HUES64 (cell line): ENCODE measurements at regions not wholly inside any gene's neighbourhood (a gene's known extent, or its start where the extent isn't known, plus 50 kb on each side); places are given as distances from the start of the nearest gene placed in this dataset.

Experiments
- H3K27ac ChIP-seq: 2 replicates; pipeline ENCODE4 v1.7.0; 2013; ENCODE audit warnings: low read depth, low read length, inconsistent platforms
- H3K27me3 ChIP-seq: 2 replicates; pipeline ENCODE4 v1.6.1; 2013; ENCODE audit warnings: mild to moderate bottlenecking, low read length; ENCODE audit not compliant: insufficient read depth
- H3K36me3 ChIP-seq: 2 replicates; pipeline ENCODE4 v1.6.1; 2013; ENCODE audit warnings: mild to moderate bottlenecking, low read length; ENCODE audit not compliant: insufficient read depth
- H3K4me1 ChIP-seq: 2 replicates; pipeline ENCODE4 v1.6.1; 2013; ENCODE audit warnings: mild to moderate bottlenecking, low read length, moderate library complexity; ENCODE audit not compliant: insufficient read depth
- H3K4me3 ChIP-seq: 2 replicates; pipeline ENCODE4 v1.5.1; 2013; ENCODE audit warnings: mild to moderate bottlenecking, low read length, moderate library complexity
- H3K9ac ChIP-seq: 2 replicates; pipeline ENCODE4 v1.6.1; 2013; ENCODE audit warnings: mild to moderate bottlenecking, low read depth, low read length
- H3K9me3 ChIP-seq: 2 replicates; pipeline ENCODE4 v1.6.1; 2013; ENCODE audit warnings: low read depth, low read length; ENCODE audit not compliant: insufficient read depth
- WGBS: fragments of 150-250, 120-280 bp; methylation state at CpG from one replicate; pipeline ENCODE4 v1.1.7; 2013; ENCODE audit warnings: missing lambda C conversion rate; 5-methylcytosine and 5-hydroxymethylcytosine counted together

DNA sequence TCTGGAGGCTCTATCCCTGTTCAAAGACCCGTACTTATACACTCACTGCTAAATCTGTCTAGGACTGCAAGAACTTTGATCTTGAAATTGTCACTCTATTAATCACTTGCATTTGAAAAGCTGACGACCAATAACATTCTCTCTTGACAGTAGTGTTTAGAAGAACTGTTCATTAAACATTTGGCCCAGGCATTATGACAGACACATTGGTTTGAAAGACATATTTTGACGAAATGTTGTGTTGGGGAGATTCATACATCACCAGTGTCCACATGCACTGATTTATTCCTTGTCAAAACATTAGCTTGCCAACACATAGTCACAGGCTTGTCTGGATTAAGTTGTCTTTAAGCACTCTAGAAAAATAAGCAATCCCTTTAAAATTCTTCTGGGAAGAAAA lies 951.3 kb downstream of the ADGRL2 start:
- H3K27ac ChIP-seq, result no peak overlapping the region
- H3K4me1 ChIP-seq, result no peaks in the 10 kb centered on the region
- no peaks in the 10 kb centered on the region for H3K36me3 ChIP-seq
- no peaks in the 10 kb centered on the region for H3K27me3 ChIP-seq
- no peak overlapping the region for H3K9ac ChIP-seq
- WGBS, result 100% methylated on average over 2 of the region's 3 CpGs
- H3K9me3 ChIP-seq, result no peaks in the 10 kb centered on the region
- H3K4me3 ChIP-seq, result no peak overlapping the region

DNA sequence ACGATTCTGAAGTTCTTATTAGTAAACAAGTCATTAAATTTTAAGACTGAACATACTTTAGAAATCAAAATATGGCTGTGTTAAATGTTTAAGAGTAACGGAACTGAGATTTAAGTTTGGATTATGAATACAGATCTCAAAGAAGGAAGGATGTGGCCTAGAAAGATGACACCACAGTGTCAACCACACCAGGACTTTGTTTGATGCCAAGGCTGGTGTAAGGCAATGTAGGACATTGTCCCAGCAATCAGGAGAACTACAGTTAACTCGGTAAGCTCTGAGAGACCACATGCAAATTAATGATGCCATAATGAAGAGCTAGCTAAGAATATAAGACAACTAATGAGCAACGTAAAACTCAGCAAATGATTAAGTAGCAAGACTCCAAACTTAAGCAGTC lies 932.9 kb downstream of the ADGRL2 start:
- 90% methylated on average over 3 of the region's 4 CpGs for WGBS
- H3K9me3 ChIP-seq, result peaks cover 25% of the 10 kb centered on the region
- no peak overlapping the region for H3K27ac ChIP-seq
- no peaks in the 10 kb centered on the region for H3K27me3 ChIP-seq
- H3K9ac ChIP-seq, result no peak overlapping the region
- H3K4me1 ChIP-seq, result no peaks in the 10 kb centered on the region
- H3K4me3 ChIP-seq, result no peak overlapping the region
- no peaks in the 10 kb centered on the region for H3K36me3 ChIP-seq

DNA sequence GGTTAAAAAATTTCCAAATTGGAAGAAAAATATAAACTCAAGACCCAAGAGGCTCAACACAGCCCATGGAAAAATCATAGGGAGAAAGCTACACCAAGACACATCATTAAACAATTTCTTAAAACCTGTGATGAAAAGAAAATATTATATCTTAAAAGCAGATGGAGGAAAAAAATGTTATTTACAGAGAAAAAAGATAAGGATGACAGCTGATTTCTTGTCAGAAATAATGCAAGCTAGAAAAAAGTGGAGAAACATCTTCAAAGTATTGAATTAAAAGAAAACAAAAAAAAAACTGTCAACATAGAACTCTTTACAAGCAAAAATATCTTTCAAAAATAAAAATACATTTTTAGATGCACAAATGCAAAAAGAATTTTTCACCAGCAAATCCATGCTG lies 930.5 kb downstream of the ADGRL2 start:
- no peak overlapping the region for H3K9ac ChIP-seq
- H3K27ac ChIP-seq, result no peak overlapping the region

DNA sequence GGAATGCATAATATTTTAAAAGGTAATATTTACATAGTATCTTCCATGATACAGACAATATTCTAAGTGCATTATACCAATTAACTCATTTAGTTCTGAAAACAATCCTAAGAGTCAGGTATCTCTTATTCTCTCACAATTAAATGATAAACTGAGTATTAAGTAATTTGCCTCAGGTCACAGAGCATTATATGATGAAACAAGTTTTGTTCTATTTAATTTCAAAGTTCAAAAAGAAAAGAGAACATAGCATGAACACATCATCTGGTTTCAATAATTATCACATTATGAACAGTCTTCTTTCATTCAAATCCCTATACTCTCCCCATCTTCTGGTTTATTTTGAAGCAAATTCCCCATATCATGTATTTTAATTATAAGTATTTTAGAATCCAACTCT lies 927.5 kb downstream of the ADGRL2 start:
- H3K9ac ChIP-seq, result no peak overlapping the region
- H3K36me3 ChIP-seq, result no peaks in the 10 kb centered on the region
- H3K27ac ChIP-seq, result no peak overlapping the region
- H3K4me3 ChIP-seq, result no peak overlapping the region
- peaks cover 25% of the 10 kb centered on the region for H3K9me3 ChIP-seq
- no peaks in the 10 kb centered on the region for H3K27me3 ChIP-seq
- no peaks in the 10 kb centered on the region for H3K4me1 ChIP-seq

More for the DNA sequence above, 930.5 kb downstream of the ADGRL2 start:
- Histone ChIP-seq H3K4me3 (no peak overlapping the region), H3K36me3 (no peaks in the 10 kb centered on the region), H3K27me3 (no peaks in the 10 kb centered on the region), H3K9me3 (peaks cover 25% of the 10 kb centered on the region), H3K4me1 (no peaks in the 10 kb centered on the region)

DNA sequence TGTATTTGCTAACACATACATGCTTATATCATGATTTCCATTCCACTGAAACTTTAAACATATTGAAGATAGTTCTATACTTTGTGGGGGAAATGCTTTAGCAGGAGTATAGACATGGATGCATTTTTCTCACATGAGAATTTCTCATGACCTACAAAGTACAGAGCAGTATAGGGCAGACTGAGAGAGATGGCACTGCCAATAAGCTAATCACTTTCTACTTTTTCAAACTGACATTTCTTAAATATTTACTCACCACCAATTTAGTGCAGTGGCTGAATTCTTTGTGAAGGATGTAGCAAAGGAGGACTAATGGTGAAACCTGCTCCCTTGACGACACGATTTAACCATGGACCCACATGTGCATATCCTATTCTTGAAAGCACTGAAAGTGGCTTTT lies 923.5 kb downstream of the ADGRL2 start:
- Histone ChIP-seq H3K27ac (no peak overlapping the region), H3K4me1 (no peaks in the 10 kb centered on the region), H3K27me3 (no peaks in the 10 kb centered on the region), H3K9ac (no peak overlapping the region), H3K36me3 (no peaks in the 10 kb centered on the region), H3K4me3 (no peak overlapping the region), H3K9me3 (0 out of 2 replicates have a peak, but pooled peaks cover 7% of the 10 kb centered on the region)
- 95% methylated on average over 2 of the region's 2 CpGs for WGBS

DNA sequence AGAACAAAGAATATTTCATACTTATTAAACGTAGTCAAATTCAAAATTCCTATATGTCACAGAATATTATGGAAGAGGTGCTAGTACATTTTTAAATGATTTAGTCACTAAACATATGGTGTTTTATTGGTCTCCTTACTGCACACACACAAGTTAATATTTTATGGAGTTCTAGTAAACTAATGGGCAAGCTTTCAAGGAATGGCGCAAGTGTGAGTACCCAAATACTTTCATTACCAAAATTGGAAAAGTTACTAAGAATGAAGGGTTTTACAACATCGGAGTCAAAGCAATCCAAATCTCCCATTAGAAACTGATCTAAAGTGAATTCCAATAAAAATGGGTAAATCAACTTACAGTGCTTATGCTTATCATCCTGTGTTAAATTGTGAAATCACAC lies 921.9 kb downstream of the ADGRL2 start:
- Histone ChIP-seq H3K4me3 (no peak overlapping the region), H3K27me3 (no peaks in the 10 kb centered on the region), H3K36me3 (no peaks in the 10 kb centered on the region), H3K27ac (no peak overlapping the region), H3K9ac (no peak overlapping the region), H3K4me1 (no peaks in the 10 kb centered on the region), H3K9me3 (0 out of 2 replicates have a peak, but pooled peaks cover 7% of the 10 kb centered on the region)
- WGBS, result 83% methylated on average over 1 of the region's 3 CpGs

DNA sequence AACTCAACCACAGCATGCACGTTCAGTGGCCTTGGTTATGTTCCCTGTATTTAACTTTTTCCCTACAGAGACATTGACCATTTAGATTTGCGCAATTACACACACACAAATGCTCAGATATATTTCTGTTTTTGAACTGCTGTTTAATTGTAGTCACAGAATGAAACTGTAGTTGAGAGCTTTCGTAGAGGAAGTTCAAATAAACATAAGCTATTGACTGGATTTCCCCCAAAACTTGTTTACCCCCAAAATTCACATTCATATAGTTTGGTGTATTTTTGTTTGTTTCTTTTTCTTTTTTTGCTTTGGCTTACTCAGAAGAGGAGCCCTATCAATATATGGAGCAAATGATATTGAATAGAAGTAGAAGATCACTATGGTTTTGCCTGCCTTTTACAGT lies 921.0 kb downstream of the ADGRL2 start:
- WGBS, result 71% methylated on average over 2 of the region's 3 CpGs

DNA sequence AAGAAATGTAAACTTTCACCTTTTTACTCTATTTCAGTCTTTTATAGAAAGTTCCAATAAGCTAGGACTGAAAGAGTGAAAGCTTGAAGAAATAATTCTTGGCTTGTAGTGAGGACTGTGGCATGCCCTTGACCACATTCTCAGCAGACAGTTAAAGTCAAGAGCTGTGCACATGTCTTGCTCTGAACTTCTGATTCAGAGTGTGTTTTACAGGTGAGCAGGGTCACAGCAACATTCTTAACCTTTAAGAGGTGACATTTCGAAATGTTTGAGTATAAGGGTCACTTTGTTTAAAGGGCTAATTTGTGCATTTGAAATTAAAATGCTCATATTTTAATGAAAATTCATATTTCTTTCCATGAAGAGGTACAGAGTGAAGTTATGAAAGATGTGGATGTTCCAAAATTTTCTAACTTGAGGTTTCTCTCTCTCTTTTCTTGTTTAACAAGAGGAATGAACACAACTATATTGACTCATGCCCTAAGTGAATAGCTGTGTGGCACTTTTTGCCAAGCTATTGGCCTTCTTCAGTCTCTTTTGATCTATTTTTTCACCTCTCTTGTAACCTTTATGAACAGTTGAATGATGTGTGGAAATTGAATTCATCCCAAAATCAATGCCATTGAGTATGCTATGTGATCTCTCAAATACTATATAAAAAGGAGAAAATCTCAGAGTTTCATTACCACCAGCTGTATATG lies 918.1 kb downstream of the ADGRL2 start:
- Histone ChIP-seq H3K4me3 (no peak overlapping the region), H3K9ac (no peak overlapping the region), H3K36me3 (no peaks in the 10 kb centered on the region), H3K27me3 (no peaks in the 10 kb centered on the region), H3K27ac (no peak overlapping the region), H3K4me1 (no peaks in the 10 kb centered on the region), H3K9me3 (0 out of 2 replicates have a peak, but pooled peaks cover 7% of the 10 kb centered on the region)
- 75% methylated on average over 1 of the region's 1 CpG for WGBS

More for the DNA sequence above, 921.0 kb downstream of the ADGRL2 start:
- Histone ChIP-seq H3K27me3 (no peaks in the 10 kb centered on the region), H3K4me3 (no peak overlapping the region), H3K9me3 (0 out of 2 replicates have a peak, but pooled peaks cover 7% of the 10 kb centered on the region), H3K27ac (no peak overlapping the region), H3K9ac (no peak overlapping the region), H3K36me3 (no peaks in the 10 kb centered on the region), H3K4me1 (no peaks in the 10 kb centered on the region)

DNA sequence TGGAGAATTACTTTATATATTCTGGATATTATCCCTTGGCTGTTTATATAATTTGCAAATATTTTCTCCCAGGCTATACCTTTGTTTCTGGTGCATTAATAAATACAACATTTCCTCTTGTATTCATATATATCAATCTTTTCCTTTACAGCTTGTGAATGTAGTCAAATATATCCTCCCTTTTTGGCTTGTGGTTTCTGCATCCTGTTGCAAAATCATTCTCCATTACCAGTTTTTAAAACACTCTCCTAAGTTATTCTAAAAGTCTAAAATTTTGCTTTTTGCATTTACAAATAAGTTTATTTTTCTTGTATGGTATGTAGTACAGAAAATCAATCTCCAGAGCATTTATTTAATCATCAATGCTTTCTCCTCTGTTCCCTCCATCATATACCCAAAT lies 909.4 kb downstream of the ADGRL2 start:
- no peak overlapping the region for H3K9ac ChIP-seq
- no peaks in the 10 kb centered on the region for H3K4me1 ChIP-seq
- H3K27me3 ChIP-seq, result no peaks in the 10 kb centered on the region
- no peaks in the 10 kb centered on the region for H3K36me3 ChIP-seq
- H3K9me3 ChIP-seq, result no peaks in the 10 kb centered on the region
- no peak overlapping the region for H3K27ac ChIP-seq
- no peak overlapping the region for H3K4me3 ChIP-seq

DNA sequence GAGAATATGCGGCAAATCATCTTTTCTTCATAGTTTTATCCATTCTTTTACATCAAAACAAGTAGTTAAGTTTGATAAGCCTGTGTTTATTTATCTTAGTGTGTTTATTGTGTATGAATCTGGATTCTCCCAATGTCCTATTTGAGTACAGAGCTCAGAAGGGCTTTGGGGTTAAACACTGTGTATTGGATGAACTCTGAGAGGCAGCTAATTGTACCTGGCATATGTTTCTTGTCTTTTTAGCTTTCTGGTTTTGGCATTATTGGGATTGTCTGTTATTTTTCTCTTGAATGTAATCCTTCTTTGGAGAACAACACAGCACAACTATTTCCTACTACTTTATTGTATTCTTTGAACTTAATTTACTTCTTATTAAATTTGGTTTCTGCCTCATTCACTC lies 906.9 kb downstream of the ADGRL2 start:
- H3K4me1 ChIP-seq, result no peaks in the 10 kb centered on the region
- WGBS, result 100% methylated on average over 1 of the region's 1 CpG
- H3K36me3 ChIP-seq, result no peaks in the 10 kb centered on the region
- no peak overlapping the region for H3K27ac ChIP-seq
- H3K9ac ChIP-seq, result no peak overlapping the region
- no peak overlapping the region for H3K4me3 ChIP-seq
- H3K27me3 ChIP-seq, result no peaks in the 10 kb centered on the region
- H3K9me3 ChIP-seq, result no peaks in the 10 kb centered on the region

DNA sequence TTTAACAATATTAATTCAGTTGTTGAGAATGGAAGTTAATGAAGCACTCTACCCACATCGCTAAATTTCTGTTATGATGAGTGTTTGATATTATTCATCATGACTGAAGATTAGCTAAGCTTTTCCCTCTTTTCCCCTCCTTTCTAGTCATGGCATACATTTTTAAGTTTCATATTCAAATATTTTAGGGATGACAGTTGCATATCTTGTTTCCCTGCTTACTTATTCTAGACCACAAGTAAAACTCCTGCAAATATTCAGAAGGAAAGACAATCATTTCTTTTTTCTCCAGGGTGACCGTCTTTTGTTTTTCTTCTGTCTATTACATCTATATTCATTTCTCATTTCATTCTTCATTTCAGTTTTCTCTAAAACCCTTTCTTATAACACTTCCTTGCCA lies 906.0 kb downstream of the ADGRL2 start:
- no peaks in the 10 kb centered on the region for H3K27me3 ChIP-seq
- no peak overlapping the region for H3K9ac ChIP-seq
- no peaks in the 10 kb centered on the region for H3K4me1 ChIP-seq
- no peaks in the 10 kb centered on the region for H3K36me3 ChIP-seq
- no peak overlapping the region for H3K27ac ChIP-seq
- WGBS, result 97% methylated on average over 1 of the region's 2 CpGs
- no peak overlapping the region for H3K4me3 ChIP-seq
- H3K9me3 ChIP-seq, result no peaks in the 10 kb centered on the region

DNA sequence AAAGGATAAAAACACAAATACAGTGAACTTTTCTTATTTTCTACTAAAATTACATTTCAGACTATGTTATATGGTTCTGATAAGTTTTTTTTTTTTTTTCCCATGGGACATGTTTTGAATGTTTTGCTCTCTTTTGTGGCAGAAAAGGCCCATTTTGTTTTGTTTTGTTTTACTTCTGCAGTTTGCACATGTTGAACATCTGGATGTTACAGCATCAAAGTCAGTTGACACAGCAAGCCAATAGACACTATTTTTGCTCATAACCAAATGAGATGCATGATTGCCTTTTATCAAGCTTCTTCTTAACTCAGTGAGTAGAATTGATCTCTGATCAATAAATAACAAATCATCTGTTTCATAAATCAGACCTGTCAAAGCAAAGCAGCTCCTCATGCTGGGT lies 904.2 kb downstream of the ADGRL2 start:
- no peak overlapping the region for H3K4me3 ChIP-seq
- H3K9ac ChIP-seq, result no peak overlapping the region
- H3K4me1 ChIP-seq, result no peaks in the 10 kb centered on the region
- no peaks in the 10 kb centered on the region for H3K27me3 ChIP-seq
- no peaks in the 10 kb centered on the region for H3K36me3 ChIP-seq
- H3K27ac ChIP-seq, result no peak overlapping the region
- H3K9me3 ChIP-seq, result no peaks in the 10 kb centered on the region
